GOT3 (cell line): ENCODE measurements at regions not wholly inside any gene's neighbourhood (a gene's known extent, or its start where the extent isn't known, plus 50 kb on each side); places are given as distances from the start of the nearest gene placed in this dataset.

ENCODE experiments used
- DNase-seq: peaks from one replicate; lab custom pipeline; 2025; ENCODE audit warnings: mixed read lengths; lab: John Stamatoyannopoulos, UW

- DNase-seq: no peak
Measured at GRCh38 chr6:153873541-153873940, 165.5 kb upstream of the OPRM1 start.

DNA sequence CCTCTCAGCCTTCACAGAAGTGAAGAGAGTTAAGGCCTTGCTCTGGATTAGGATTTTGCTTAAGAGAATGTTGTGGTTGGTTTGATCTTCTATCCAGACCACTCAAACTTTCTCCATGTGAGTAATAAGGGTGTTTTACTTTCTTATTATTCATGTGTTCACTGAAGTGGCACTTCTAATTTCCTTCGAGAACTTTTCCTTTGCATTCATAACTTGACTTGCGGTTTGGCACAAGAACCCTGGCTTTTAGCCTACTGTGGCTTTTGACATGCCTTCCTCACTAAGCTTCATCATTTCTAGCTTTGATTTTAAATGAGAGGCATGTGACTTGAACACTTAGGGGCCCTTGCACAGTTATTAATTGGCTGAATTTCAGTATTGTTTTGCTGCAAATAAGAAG lies 166.1 kb upstream of the OPRM1 start:
- DNase-seq: no peak

DNA sequence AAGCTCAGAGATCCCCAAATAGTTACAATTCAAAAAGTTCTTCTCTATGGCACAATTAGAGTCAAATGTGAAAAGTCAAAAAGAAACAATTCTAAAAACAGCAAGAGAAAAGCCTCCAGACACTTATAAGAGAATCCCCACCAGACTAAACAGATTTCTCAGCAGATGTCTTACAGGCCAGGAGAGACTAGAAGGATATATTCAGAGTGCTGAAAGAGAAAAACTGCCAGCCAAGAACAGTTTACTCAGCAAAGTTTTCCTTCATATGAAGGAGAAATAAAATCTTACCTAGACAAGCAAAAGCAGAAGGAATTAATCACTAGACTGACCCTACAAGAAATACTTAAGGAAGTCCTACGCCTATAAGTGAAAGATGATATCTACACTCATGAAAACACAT lies 176.1 kb upstream of the OPRM1 start:
- no peak for DNase-seq

DNA sequence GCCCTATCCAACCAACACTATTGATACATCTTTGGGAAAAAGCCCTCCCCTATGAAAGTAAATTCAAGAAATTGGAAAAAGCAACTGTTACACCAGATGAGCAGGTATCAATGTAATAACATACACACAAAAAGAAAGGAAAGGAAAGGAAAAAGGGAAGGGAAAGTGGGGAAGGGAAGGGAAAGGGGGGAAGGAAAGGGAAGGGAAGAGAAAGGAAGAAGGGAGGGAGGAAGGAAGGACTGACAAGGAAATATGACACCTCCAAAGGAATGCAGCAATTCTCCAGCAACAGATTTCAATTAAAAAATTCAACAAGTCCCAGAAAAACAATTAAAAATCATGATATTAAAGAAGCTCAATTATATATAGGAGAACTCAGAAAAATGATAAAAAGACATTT lies 176.9 kb upstream of the OPRM1 start:
- no peak for DNase-seq

GRCh38 chr6:153858529-153858928 lies 180.5 kb upstream of the OPRM1 start:
- DNase-seq: no peak

DNA sequence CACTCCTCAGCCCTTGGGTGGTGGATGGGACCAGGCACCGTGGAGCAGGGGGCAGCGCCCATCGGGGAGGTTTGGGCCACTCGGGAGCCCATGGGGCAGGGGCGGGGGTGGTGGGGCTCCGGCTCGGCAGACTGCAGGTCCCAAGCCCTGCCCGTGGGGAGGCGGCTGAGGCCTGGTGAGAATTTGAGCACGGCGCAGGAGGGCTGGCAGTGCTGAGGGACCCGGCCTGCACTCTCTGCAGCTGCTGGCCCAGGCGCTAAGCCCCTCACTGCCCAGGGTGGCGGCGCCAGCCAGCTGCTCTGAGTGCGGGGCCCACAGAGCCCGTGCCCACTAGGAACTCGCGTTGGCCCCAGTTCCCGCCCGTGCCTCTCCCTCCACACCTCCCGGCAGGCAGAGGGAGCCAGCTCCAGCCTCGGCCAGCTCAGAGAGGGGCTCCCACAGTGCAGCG lies 182.1 kb upstream of the OPRM1 start:
- DNase-seq: no peak

DNA sequence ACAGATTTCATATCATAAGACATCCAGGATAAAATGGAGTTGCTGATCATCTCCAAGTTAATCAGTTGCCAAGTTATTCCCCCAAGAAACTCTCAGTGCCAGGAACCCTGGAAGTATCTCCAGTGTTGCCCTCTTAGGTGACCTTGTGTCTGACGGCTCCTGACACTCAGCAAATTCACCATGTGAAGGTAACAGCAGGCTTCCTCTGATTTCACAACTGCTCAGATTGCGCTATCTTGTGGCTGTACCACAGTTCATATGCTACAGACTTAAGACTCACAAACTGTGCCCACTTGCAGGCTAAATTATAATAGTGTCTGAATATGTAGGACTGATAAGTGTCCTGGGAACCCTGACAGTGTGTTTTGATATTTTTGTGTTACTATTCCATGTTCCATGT lies 186.6 kb upstream of the OPRM1 start:
- DNase-seq: no peak

DNA sequence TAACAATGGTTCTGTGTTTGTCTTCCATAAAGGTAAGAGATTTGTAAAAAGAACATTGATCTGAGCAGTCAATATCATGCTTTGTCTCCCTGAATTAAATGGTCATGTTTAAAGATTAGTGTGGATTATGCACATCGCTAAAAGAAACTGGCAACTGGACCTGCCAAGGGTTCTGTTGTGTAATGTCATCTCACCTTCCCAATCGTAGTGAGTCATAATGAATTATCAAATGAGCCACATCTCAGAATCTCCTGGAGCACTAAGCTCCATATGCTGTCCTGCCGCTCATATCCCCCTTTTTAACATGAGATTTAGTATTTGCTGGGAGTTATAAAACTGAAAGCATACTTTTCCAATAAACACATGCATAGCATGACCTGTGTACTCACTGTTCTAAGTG lies 187.0 kb upstream of the OPRM1 start:
- no peak for DNase-seq

DNA sequence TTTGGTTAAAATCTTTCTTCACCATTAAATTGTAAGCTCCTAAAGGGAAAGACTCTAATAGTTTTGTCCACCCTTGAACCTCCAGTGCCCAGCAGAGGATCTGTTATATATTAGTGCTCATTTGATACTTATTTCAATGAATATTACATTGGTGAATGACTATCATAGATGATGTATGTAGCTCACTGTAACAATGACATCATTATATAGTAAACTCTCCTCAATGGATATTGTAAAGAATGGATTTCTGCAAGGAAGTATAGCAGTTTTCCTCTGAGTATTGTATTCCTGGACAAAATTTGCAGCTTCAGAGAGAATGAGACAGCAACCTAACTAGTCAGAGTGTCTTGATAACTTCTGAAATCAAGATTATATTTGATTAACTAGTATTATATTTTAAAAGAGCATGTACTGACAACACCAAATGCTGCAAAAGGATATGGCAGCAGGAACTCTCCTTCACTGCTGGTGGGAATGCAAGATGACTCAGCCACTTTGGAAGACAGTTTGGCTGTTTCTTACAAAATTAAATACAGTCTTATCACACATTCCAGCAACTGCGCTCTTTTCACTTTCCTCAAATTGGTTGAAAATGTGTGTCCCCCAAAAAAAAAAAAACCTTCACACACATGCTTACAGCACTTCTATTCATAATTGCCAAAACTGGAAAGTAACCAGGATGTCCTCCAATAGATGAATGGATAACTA lies 189.8 kb upstream of the OPRM1 start:
- no peak for DNase-seq

DNA sequence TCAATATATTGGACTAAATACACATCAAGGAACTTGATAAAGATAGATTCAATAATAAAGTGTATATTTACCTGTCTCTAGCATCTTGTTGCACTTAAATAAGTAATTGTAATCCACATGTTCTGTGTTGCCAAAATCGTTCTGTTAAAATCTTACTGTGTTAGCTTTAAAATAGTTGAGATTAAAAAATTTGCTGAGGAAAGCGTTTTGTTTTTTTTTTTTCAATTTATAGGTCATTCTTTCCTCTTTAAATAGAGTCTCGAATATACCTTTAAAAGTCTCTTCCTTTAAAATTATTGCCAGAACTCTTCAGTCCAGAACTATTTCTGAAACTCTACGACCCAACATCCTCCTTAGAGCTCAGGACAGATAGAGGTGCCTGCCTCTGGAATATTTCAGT lies 195.6 kb upstream of the OPRM1 start:
- no peak for DNase-seq

DNA sequence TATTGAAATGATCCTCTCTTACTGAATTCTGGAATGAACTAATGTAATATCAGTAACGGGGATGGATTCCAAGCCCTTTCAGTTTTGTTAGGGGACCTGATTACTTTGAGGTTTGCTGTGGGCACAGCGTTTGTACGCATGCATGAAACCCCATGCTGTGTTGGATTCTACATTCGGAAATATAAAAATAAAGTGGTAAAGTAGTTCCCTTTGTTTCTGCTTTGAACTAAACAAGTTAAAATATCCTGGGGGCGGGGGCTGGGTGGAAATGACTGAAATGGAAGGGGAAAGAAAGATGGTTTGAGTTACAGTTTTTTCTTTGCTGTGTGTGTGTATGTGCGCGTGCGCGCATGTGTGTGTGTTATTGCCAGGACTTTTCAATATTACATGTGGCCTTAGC lies 196.5 kb upstream of the OPRM1 start:
- DNase-seq: no peak

DNA sequence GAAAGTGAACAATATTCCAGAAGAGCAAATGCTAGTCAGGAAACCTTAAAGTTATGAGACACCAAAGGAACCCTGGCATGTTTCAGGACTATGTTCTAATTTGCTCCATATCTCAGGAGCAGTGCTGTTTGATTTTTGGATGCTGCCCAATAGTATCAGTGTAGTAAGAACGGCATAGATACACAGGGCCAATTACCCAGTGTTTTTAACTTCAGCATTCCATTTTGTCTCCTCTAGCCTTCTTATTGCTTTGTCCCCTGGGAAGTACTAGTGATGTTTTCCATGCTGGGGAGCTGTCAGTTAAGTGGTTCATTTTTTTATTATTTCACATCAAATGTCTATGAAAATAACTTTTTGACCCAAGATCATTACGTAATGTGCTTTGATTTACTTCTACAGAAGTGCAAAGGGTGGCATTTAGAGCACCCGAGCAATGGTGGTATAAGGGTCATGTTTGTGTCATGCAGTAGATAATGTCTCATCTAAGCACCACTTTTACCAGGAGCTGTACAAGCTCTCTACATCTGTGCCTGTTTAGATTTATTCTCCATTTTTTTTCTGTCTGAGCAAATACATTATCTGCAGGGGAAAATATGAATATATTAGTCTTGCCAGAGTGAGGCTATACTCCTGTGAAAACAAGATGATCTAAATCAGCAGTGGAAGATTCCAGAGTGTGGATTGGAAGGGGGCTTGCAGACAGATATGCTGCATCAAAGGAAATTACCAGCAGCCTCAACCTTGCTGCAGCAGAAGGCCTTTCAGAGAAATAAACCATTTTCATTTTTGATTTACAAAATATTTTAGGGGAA lies 198.8 kb upstream of the OPRM1 start:
- no peak for DNase-seq

GRCh38 chr6:153832543-153832942 lies 206.5 kb upstream of the OPRM1 start:
- DNase-seq: no peak

GRCh38 chr6:153831350-153832078 lies 207.5 kb upstream of the OPRM1 start:
- DNase-seq: no peak

DNA sequence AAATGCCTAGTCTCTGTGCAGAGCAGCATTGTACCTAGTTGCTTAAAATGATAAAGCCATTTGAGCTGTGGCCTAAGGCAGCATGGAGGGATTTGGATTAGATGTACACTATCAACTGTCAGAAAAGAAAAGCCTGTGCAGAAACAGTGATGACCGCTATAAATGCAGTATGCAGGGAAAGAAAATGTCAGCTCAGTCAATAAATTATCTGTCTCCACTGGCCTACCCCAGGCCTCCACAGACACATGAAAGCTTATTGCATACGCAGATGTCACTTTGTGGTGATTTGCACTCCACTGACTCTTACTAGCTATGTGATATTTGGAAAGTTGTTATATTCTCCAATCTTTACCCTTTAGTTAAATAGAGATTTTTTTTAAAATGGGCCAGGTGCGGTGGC lies 221.9 kb upstream of the OPRM1 start:
- DNase-seq: no peak

DNA sequence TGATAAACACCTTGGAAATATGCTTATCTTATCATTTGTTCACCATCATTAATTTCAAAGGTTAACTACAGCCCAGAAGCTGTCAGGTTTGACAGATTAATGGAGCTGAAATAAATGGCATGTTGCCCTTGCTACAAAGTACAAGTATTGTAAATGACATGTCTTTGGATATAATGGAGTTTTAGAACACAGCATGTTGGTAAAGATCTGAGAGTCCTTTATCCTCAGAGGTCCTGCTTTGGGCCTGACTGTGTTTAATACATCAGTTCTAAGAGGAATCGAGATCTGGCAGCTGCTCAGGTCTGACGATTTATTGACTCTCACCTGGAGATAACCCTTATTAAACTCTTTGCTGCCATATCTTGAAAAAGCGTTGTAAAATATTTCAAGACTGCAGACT lies 222.7 kb upstream of the OPRM1 start:
- DNase-seq: no peak

- no peak for DNase-seq
Measured at GRCh38 chr6:153814136-153814535, 224.9 kb upstream of the OPRM1 start.

DNA sequence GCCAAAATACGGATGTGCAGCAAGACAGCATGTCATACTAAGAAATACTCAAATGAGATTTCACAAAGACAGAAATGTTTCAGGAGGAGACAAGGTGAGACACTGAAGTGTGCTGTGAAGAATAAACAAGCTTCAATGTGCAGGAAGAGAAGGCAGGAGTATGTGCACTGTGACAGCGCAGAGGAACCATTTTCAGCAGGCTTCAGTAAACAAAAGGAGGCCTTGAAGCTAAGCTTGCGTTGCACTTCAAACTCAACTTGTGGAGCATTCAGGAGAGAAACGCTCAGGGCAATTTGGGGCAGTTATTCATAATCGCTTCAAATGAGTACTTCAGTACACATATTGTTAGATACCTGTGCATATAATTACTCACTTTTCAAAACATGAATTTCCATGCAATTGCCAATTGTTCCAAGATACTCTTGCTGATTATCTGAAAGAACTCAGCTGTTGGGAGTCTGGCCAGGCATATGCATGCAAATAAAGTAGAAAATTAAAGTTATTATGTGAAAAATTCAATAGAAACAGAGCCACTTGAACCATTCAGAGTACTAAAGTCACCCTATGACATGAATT lies 234.2 kb upstream of the OPRM1 start:
- no peak for DNase-seq

DNA sequence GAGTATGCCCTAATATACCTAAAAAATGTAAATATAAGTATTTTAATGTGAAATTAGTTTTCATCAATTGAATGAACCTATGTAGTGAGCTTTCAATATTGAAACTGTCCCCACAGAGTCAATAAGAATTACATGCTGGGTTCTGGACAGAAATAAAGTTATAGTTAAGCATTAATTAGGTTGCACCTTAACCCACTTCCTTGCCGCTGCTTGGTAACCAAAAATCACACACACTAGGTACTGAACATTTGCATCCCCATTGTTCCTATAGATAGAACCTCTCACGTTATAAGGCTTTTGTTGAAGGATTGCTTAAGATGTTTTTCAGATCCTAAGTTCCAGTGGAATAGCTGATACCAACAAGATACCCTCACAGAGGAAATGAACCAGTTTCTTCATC lies 237.1 kb upstream of the OPRM1 start:
- DNase-seq: no peak

DNA sequence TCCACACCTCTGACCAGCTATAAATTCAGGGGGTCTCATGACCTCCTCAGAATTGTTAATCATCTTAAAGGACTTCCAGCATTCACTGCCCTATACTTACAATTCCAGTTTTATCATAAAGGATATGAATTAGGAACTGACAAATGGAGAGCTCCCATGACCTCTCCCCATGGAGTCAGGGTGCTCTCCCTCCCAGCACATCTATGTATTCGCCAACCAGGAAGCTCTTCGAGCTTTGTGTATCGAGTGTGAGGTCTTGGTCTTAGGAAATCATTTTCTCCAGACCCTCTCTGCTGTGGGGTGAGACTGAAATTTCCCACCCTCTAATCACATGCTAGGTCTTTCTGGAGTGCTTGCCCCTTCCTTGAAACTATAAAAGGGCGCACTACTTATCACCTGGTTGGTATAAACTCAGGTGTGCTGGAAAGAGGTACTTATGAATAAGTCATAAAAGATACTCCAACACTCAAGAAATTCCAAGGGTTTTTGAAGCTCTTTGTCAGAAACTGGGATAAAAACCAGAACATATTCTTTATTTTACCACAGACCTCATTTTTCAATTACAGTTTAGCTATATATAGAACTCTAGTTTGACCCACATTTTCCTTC lies 238.4 kb upstream of the OPRM1 start:
- DNase-seq: no peak

- no peak for DNase-seq
Measured at GRCh38 chr6:153790876-153791473, 248.1 kb upstream of the OPRM1 start.

DNA sequence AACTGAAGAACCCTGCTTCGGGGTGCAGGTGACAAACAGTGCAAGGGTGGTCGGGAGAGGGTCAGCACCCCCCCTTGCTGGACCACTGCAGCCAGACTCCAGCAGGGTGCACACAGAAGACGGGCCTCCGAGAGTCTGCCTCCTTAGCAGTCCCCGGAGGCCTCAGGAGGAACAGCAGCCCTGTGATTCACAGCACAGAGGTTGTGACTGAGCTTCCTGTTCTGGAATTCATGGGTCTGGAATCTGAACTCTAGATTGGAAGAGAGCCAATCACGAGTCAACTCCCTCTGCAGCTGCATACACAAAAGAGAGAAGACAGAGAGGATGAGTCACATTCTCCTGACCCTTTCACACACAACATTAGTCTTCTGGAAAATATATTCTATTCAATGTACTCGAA lies 249.0 kb upstream of the OPRM1 start:
- DNase-seq: no peak
